K562 (cell line): ENCODE measurements at regions not wholly inside any gene's neighbourhood (a gene's known extent, or its start where the extent isn't known, plus 50 kb on each side); places are given as distances from the start of the nearest gene placed in this dataset.

Source experiments
- ATAC-seq: fragments of 200-7000 bp; cut with Tn5 transposase; 3 replicates; pipeline ENCODE4 v1.9.1; 2020; ENCODE audit warnings: moderate library complexity
- BruUV-seq: library from RNA; stranded (reverse); fragments of 400-500 nt; replicated peaks from 2 replicates; lab custom pipeline; 2021; lab: Mats Ljungman, UMichigan
- CTCF ChIA-PET: fragments of 300-600 bp; formaldehyde crosslinking; extraction: SDS; loops from one replicate; lab custom pipeline; 2021; ENCODE audit warnings: low intra/inter-chr PET ratio; lab: Yijun Ruan, JAX
- POLR2A ChIA-PET: fragments of 300-600, 350-650 bp; sonication (Branson Sonifier 250); formaldehyde crosslinking; extraction: SDS; loops from one replicate; lab custom pipeline; 2021; ENCODE audit warnings: antibody characterized with exemption, inconsistent platforms; lab: Yijun Ruan, JAX
- DNase-seq, 4 experiments: peaks; one replicate each; pipeline versions ENCODE4 v3.0.0 to v3.0.0-alpha.2; 2011 to 2018; ENCODE audit warnings: low spot score in 3 of 4, mixed read lengths in 3 of 4; ENCODE audit errors: extremely low read depth in 1 of 4
- FAIRE-seq: peaks from 2 replicates; lab custom pipeline; 2011; peaks lifted over from hg19 to GRCh38; lab: Jason Lieb, UNC
- H2AFZ ChIP-seq: 2 replicates; pipeline ENCODE4 v1.6.0; 2011; ENCODE audit warnings: low read depth, low read length, control low read depth, inconsistent platforms
- H3K27ac ChIP-seq: fragments of 200-600 bp; 3 replicates; pipeline ENCODE4 v1.8.0; 2011; ENCODE audit warnings: low read depth, mild to moderate bottlenecking, control low read depth, inconsistent platforms, low read length, moderate library complexity, mixed read lengths; ENCODE audit errors: extremely low read depth
- H3K27me3 ChIP-seq, 2 experiments: fragments of 300-600 bp in 1 of 2; 2 replicates in 1 of 2; 3 replicates in 1 of 2; pipeline versions ENCODE4 v1.6.0 to v1.8.0; 2011; ENCODE audit warnings: inconsistent platforms in 2 of 2, low read length in 2 of 2, mild to moderate bottlenecking in 1 of 2, mixed read lengths in 1 of 2, moderate library complexity in 1 of 2; ENCODE audit not compliant: control insufficient read depth in 2 of 2, insufficient read depth in 2 of 2
- H3K36me3 ChIP-seq: fragments of 300-600 bp; 3 replicates; pipeline ENCODE4 v1.8.0; 2011; ENCODE audit warnings: mild to moderate bottlenecking, low read length, inconsistent platforms; ENCODE audit not compliant: control insufficient read depth, insufficient read depth
- H3K4me1 ChIP-seq, 2 experiments: fragments of 200-600 bp in 1 of 2; replicated peaks in 1 of 2; 2 replicates in 1 of 2; 3 replicates in 1 of 2; pipeline versions ENCODE4 v1.5.1 to v1.8.0; 2011; ENCODE audit warnings: inconsistent platforms in 2 of 2, low read length in 2 of 2, mild to moderate bottlenecking in 1 of 2, mixed read lengths in 1 of 2, moderate library complexity in 1 of 2; ENCODE audit not compliant: control insufficient read depth in 2 of 2, insufficient read depth in 2 of 2
- H3K4me2 ChIP-seq: 2 replicates; pipeline ENCODE4 v1.6.1; 2011; ENCODE audit warnings: low read length, control low read depth, inconsistent platforms, mixed read lengths; ENCODE audit not compliant: insufficient read depth
- H3K4me3 ChIP-seq: fragments of 200-600 bp; sonication (generic), shearing (Covaris generic); 2 replicates; pipeline ENCODE4 v1.5.1; 2016; ENCODE audit warnings: control low read depth, inconsistent platforms
- H3K79me2 ChIP-seq: fragments of 200-600 bp; 3 replicates; pipeline ENCODE4 v1.8.0; 2011; ENCODE audit warnings: low read length, inconsistent platforms; ENCODE audit not compliant: control insufficient read depth, insufficient read depth
- H3K9ac ChIP-seq, 2 experiments: 2 replicates each; pipeline versions ENCODE4 v1.6.0 to v1.6.1; 2011; ENCODE audit warnings: low read depth in 2 of 2, low read length in 2 of 2, control low read depth in 1 of 2, inconsistent platforms in 1 of 2, mild to moderate bottlenecking in 1 of 2, mixed read lengths in 1 of 2; ENCODE audit not compliant: insufficient read depth in 1 of 2
- H3K9me1 ChIP-seq: one replicate; pipeline ENCODE4 v1.6.0; 2011; ENCODE audit warnings: inconsistent platforms, mild to moderate bottlenecking, low read length, moderate library complexity; ENCODE audit not compliant: control insufficient read depth, insufficient read depth
- H3K9me3 ChIP-seq: replicated peaks from 2 replicates; pipeline ENCODE4 v1.5.1; 2011; ENCODE audit warnings: low read depth, low read length, inconsistent platforms; ENCODE audit not compliant: control insufficient read depth, insufficient read depth
- H4K20me1 ChIP-seq: replicated peaks from 2 replicates; pipeline ENCODE4 v1.6.1; 2011; ENCODE audit warnings: low read length, inconsistent platforms, mixed read lengths; ENCODE audit not compliant: control insufficient read depth, insufficient read depth
- BMI1 ChIP-seq: fragments of 150-350 bp; IDR thresholded peaks from 2 replicates; pipeline ENCODE4 v1.6.1; 2014; ENCODE audit warnings: low read length
- E2F3 ChIP-seq: fragments of 250-450 bp; sonication (Bioruptor Pico); IDR thresholded peaks from 2 replicates; pipeline ENCODE4 v1.4.0; 2020; ENCODE audit warnings: mild to moderate bottlenecking
- ELF1 ChIP-seq: fragments of 200-800 bp; sonication (Bioruptor generic); IDR thresholded peaks from 2 replicates; pipeline ENCODE4 v1.6.1; 2016; ENCODE audit warnings: missing genetic modification characterization, missing compliant biosample characterization
- MBD2 ChIP-seq: sonication (generic); IDR thresholded peaks from 2 replicates; pipeline ENCODE4 v1.6.1; 2016; ENCODE audit warnings: low read depth, borderline replicate concordance
- ZFP91 ChIP-seq: sonication (generic); formaldehyde crosslinking; IDR thresholded peaks from 2 replicates; pipeline ENCODE4 v1.8.0; 2022; ENCODE audit warnings: mild to moderate bottlenecking, missing genetic modification reagents
- ZNF445 ChIP-seq: fragments of 250-450 bp; sonication (Bioruptor Pico); IDR thresholded peaks from 2 replicates; pipeline ENCODE4 v1.4.0; 2020; ENCODE audit warnings: low read depth, mild to moderate bottlenecking, moderate library complexity
- WGBS: fragments of 100-300 bp; shearing (Covaris generic); methylation state at CpG from one replicate; pipeline ENCODE4 v1.1.6; 2016; ENCODE audit warnings: low coverage, mixed read lengths; ENCODE audit not compliant: insufficient coverage; ENCODE audit errors: missing lambda C conversion rate; 5-methylcytosine and 5-hydroxymethylcytosine counted together
- in situ Hi-C: fragments of 300-500 bp; cut with MboI; formaldehyde crosslinking; loops from 4 replicates; pipeline ENCODE4 v1.15.0; 2018; ENCODE audit warnings: inconsistent platforms, mixed read lengths
- intact Hi-C: fragments of 100-400 bp; cut with micrococcal nuclease; formaldehyde crosslinking; loops from 2 replicates; pipeline ENCODE4 v1.14.2; 2022
- TF ChIP-seq, protein P1 (sequence below): fragments of 250-450 bp; sonication (Bioruptor Pico); IDR thresholded peaks from 2 replicates; pipeline ENCODE4 v1.6.1; 2021; ENCODE audit warnings: mild to moderate bottlenecking
- TF ChIP-seq, protein P2 (sequence below): conservative IDR thresholded peaks from 2 replicates; pipeline ENCODE4 v1.6.1; 2011; ENCODE audit warnings: low read depth, mild to moderate bottlenecking, low read length; ENCODE audit not compliant: control insufficient read depth

DNA sequence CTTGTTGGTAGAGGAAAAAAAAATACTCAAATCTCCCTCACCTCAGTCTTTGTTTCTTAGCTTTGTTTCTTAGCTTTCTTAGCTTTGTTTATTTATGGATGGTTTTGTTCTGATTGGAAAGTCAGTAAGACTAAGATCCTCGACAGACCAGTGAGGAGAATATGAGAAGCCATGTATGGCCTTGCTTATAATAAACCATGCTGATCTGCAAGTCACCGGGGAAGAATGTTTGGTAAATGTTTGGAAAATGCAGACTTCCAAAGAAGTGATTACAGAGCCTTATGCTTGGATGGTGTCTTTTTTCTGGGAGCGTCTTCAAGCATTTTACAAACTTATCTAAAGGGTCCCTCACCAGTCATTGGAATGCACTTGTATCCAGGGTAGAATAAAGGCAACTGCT lies 90.1 kb upstream of the NOCT start:
- no peak overlapping the region for H2AFZ ChIP-seq
- POLR2A ChIA-PET: interaction anchor here (0.7 kb wide), 1 partner anchor 37 kb away, joined by 3 read pairs; no protein-coding TSS in a partner anchor
- CTCF ChIA-PET: no interaction called here
- intact Hi-C loops (no loop called here), in situ Hi-C loops (no loop called here)
- no TSS peak for BruUV-seq
- no peak for ATAC-seq
- no peak for DNase-seq
- H3K36me3 ChIP-seq: no peaks in the 10 kb centered on the region
- no peaks in the 10 kb centered on the region for H4K20me1 ChIP-seq
- H3K4me1 ChIP-seq: peaks cover 0 to 2% of the 10 kb centered on the region in 2 experiments; a peak in 1 of 5 replicates
- H3K27ac ChIP-seq: no peak overlapping the region
- no peak overlapping the region for H3K4me2 ChIP-seq
- no peaks in the 10 kb centered on the region for H3K79me2 ChIP-seq
- WGBS: 37% methylated on average over 3 of the region's 3 CpGs
- no peak for FAIRE-seq
- no peak overlapping the region for H3K4me3 ChIP-seq
- H3K9me3 ChIP-seq: no peaks in the 10 kb centered on the region; the same call in 1 of the 2 replicates
- H3K9me1 ChIP-seq: no peaks in the 10 kb centered on the region
- H3K27me3 ChIP-seq: no peaks in the 10 kb centered on the region
- no peak overlapping the region for H3K9ac ChIP-seq
- TF ChIP-seq BMI1 (no peak), E2F3 (CRISPR knock-in tag) (no peak), MBD2 (no peak), ELF1 (tag) (no peak), ZFP91 (no peak), ZNF445 (CRISPR knock-in tag) (no peak)
- TF ChIP-seq, protein P1, sequence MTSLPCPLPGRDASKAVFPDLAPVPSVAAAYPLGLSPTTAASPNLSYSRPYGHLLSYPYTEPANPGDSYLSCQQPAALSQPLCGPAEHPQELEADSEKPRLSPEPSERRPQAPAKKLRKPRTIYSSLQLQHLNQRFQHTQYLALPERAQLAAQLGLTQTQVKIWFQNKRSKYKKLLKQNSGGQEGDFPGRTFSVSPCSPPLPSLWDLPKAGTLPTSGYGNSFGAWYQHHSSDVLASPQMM: no peak
- TF ChIP-seq, protein P2, sequence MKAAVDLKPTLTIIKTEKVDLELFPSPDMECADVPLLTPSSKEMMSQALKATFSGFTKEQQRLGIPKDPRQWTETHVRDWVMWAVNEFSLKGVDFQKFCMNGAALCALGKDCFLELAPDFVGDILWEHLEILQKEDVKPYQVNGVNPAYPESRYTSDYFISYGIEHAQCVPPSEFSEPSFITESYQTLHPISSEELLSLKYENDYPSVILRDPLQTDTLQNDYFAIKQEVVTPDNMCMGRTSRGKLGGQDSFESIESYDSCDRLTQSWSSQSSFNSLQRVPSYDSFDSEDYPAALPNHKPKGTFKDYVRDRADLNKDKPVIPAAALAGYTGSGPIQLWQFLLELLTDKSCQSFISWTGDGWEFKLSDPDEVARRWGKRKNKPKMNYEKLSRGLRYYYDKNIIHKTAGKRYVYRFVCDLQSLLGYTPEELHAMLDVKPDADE: no peak
- TF ChIP-seq, all 486 proteins: peak for 0
